ENCODE measurements at regions not wholly inside any gene's neighbourhood (a gene's known extent, or its start where the extent isn't known, plus 50 kb on each side); places are given as distances from the start of the nearest gene placed in this dataset.

GRCh38 chr1:83693427-83694126 lies 305.4 kb downstream of the TTLL7 start:
- peaks cover 19% of the 10 kb centered on the region for H3K4me1 Mint-ChIP-seq (ENCODE audit: low read depth)
- H3K36me3 Mint-ChIP-seq: peaks cover 4% of the 10 kb centered on the region
- H3K27ac Mint-ChIP-seq: no peak overlapping the region
- peak overlapping the region; percentile 83 for H3K4me3 Mint-ChIP-seq
- H3K27me3 Mint-ChIP-seq: peaks cover 3% of the 10 kb centered on the region
- H3K9me3 Mint-ChIP-seq (ENCODE audit: low read depth): peaks cover 8% of the 10 kb centered on the region

- Mint-ChIP-seq H3K9me3 (ENCODE audit: low read depth) (peaks cover 8% of the 10 kb centered on the region), H3K4me1 (ENCODE audit: low read depth) (peaks cover 19% of the 10 kb centered on the region), H3K4me3 (peak overlapping the region; percentile 83), H3K27ac (no peak overlapping the region), H3K36me3 (peaks cover 4% of the 10 kb centered on the region), H3K27me3 (peaks cover 3% of the 10 kb centered on the region)
Observed at GRCh38 chr1:83692524-83693381, 306.2 kb downstream of the TTLL7 start.

GRCh38 chr1:83691953-83692500 lies 306.9 kb downstream of the TTLL7 start:
- peaks cover 3% of the 10 kb centered on the region for H3K27me3 Mint-ChIP-seq

GRCh38 chr1:83689921-83690868 lies 308.7 kb downstream of the TTLL7 start:
- Mint-ChIP-seq H3K4me3 (no peak overlapping the region), H3K27ac (no peak overlapping the region), H3K36me3 (peaks cover 4% of the 10 kb centered on the region), H3K4me1 (ENCODE audit: low read depth) (peaks cover 19% of the 10 kb centered on the region), H3K9me3 (ENCODE audit: low read depth) (peaks cover 14% of the 10 kb centered on the region), H3K27me3 (no peaks in the 10 kb centered on the region)

More at GRCh38 chr1:83691953-83692500, 306.9 kb downstream of the TTLL7 start:
- H3K4me3 Mint-ChIP-seq: peak overlapping the region; percentile 83
- H3K9me3 Mint-ChIP-seq (ENCODE audit: low read depth): peaks cover 14% of the 10 kb centered on the region
- peaks cover 4% of the 10 kb centered on the region for H3K36me3 Mint-ChIP-seq
- H3K27ac Mint-ChIP-seq: no peak overlapping the region
- peaks cover 19% of the 10 kb centered on the region for H3K4me1 Mint-ChIP-seq (ENCODE audit: low read depth)

- Mint-ChIP-seq H3K36me3 (no peaks in the 10 kb centered on the region), H3K9me3 (ENCODE audit: low read depth) (no peaks in the 10 kb centered on the region), H3K4me1 (ENCODE audit: low read depth) (no peaks in the 10 kb centered on the region)
Observed at GRCh38 chr1:83682132-83682531, 316.8 kb downstream of the TTLL7 start.

GRCh38 chr1:83676106-83676505 lies 322.8 kb downstream of the TTLL7 start:
- Mint-ChIP-seq H3K4me3 (no peak overlapping the region), H3K27me3 (no peaks in the 10 kb centered on the region), H3K4me1 (ENCODE audit: low read depth) (no peaks in the 10 kb centered on the region), H3K9me3 (ENCODE audit: low read depth) (no peaks in the 10 kb centered on the region), H3K36me3 (no peaks in the 10 kb centered on the region), H3K27ac (no peak overlapping the region)

More at GRCh38 chr1:83682132-83682531, 316.8 kb downstream of the TTLL7 start:
- H3K27me3 Mint-ChIP-seq: no peaks in the 10 kb centered on the region
- no peak overlapping the region for H3K27ac Mint-ChIP-seq
- H3K4me3 Mint-ChIP-seq: no peak overlapping the region

GRCh38 chr1:83673312-83673711 lies 325.6 kb downstream of the TTLL7 start:
- Mint-ChIP-seq H3K27ac (no peak overlapping the region), H3K36me3 (peaks cover 4% of the 10 kb centered on the region), H3K4me1 (ENCODE audit: low read depth) (no peaks in the 10 kb centered on the region), H3K9me3 (ENCODE audit: low read depth) (peaks cover 3% of the 10 kb centered on the region), H3K27me3 (no peaks in the 10 kb centered on the region), H3K4me3 (no peak overlapping the region)

GRCh38 chr1:83671586-83671985 lies 327.3 kb downstream of the TTLL7 start:
- peaks cover 3% of the 10 kb centered on the region for H3K9me3 Mint-ChIP-seq (ENCODE audit: low read depth)
- H3K27ac Mint-ChIP-seq: no peak overlapping the region
- peaks cover 4% of the 10 kb centered on the region for H3K36me3 Mint-ChIP-seq

GRCh38 chr1:83670909-83671565 lies 327.9 kb downstream of the TTLL7 start:
- no peak overlapping the region for H3K27ac Mint-ChIP-seq
- H3K27me3 Mint-ChIP-seq: no peaks in the 10 kb centered on the region
- peaks cover 3% of the 10 kb centered on the region for H3K9me3 Mint-ChIP-seq (ENCODE audit: low read depth)
- no peak overlapping the region for H3K4me3 Mint-ChIP-seq
- H3K4me1 Mint-ChIP-seq (ENCODE audit: low read depth): no peaks in the 10 kb centered on the region
- peaks cover 4% of the 10 kb centered on the region for H3K36me3 Mint-ChIP-seq

More at GRCh38 chr1:83671586-83671985, 327.3 kb downstream of the TTLL7 start:
- Mint-ChIP-seq H3K27me3 (no peaks in the 10 kb centered on the region), H3K4me3 (no peak overlapping the region), H3K4me1 (ENCODE audit: low read depth) (no peaks in the 10 kb centered on the region)

- no peak overlapping the region for H3K4me3 Mint-ChIP-seq
- no peak overlapping the region for H3K27ac Mint-ChIP-seq
- H3K9me3 Mint-ChIP-seq (ENCODE audit: low read depth): peaks cover 3% of the 10 kb centered on the region
- peaks cover 3% of the 10 kb centered on the region for H3K36me3 Mint-ChIP-seq
- peaks cover 4% of the 10 kb centered on the region for H3K4me1 Mint-ChIP-seq (ENCODE audit: low read depth)
- no peaks in the 10 kb centered on the region for H3K27me3 Mint-ChIP-seq
Observed at GRCh38 chr1:83641796-83642443, 357.0 kb downstream of the TTLL7 start.

- Mint-ChIP-seq H3K9me3 (ENCODE audit: low read depth) (no peaks in the 10 kb centered on the region), H3K36me3 (peaks cover 3% of the 10 kb centered on the region), H3K27ac (no peak overlapping the region), H3K4me3 (no peak overlapping the region), H3K27me3 (no peaks in the 10 kb centered on the region), H3K4me1 (ENCODE audit: low read depth) (peaks cover 4% of the 10 kb centered on the region)
Observed at GRCh38 chr1:83641206-83641658, 357.7 kb downstream of the TTLL7 start.

- no peak overlapping the region for H3K4me3 Mint-ChIP-seq
- H3K4me1 Mint-ChIP-seq (ENCODE audit: low read depth): peaks cover 4% of the 10 kb centered on the region
- H3K9me3 Mint-ChIP-seq (ENCODE audit: low read depth): no peaks in the 10 kb centered on the region
- H3K36me3 Mint-ChIP-seq: peaks cover 3% of the 10 kb centered on the region
- no peak overlapping the region for H3K27ac Mint-ChIP-seq
- no peaks in the 10 kb centered on the region for H3K27me3 Mint-ChIP-seq
Observed at GRCh38 chr1:83639785-83640184, 359.1 kb downstream of the TTLL7 start.

GRCh38 chr1:83637586-83637985 lies 361.3 kb downstream of the TTLL7 start:
- Mint-ChIP-seq H3K27me3 (no peaks in the 10 kb centered on the region), H3K9me3 (ENCODE audit: low read depth) (no peaks in the 10 kb centered on the region), H3K4me3 (no peak overlapping the region), H3K4me1 (ENCODE audit: low read depth) (peaks cover 8% of the 10 kb centered on the region), H3K36me3 (peaks cover 3% of the 10 kb centered on the region), H3K27ac (no peak overlapping the region)
